NCI-H82 (cell line): ENCODE measurements at regions not wholly inside any gene's neighbourhood (a gene's known extent, or its start where the extent isn't known, plus 50 kb on each side); places are given as distances from the start of the nearest gene placed in this dataset.
"Not testable (repeated sequence)": the region's sequence is repeated elsewhere in the genome, so short reads cannot be mapped to it uniquely, and the experiment has no call there.

Source experiments
- DNase-seq: peaks from one replicate; lab custom pipeline; 2025; lab: John Stamatoyannopoulos, UW

- peak; percentile 9 for DNase-seq
Measured at GRCh38 chr3:62926494-62926893, 51.3 kb upstream of the CADPS start.

- no peak for DNase-seq
Measured at GRCh38 chr3:62928256-62928655, 53.0 kb upstream of the CADPS start.

- no peak for DNase-seq
Measured at GRCh38 chr3:62929771-62930170, 54.6 kb upstream of the CADPS start.

GRCh38 chr3:62935793-62936192, 60.6 kb upstream of the CADPS start:
- no peak for DNase-seq

- DNase-seq, result no peak
Measured at GRCh38 chr3:62936626-62937254, 61.5 kb upstream of the CADPS start.

GRCh38 chr3:62938583-62938982, 63.4 kb upstream of the CADPS start:
- no peak for DNase-seq

GRCh38 chr3:62939707-62940106, 64.5 kb upstream of the CADPS start:
- DNase-seq, result no peak

GRCh38 chr3:62940771-62941563, 65.8 kb upstream of the CADPS start:
- peak; percentile 35 for DNase-seq

GRCh38 chr3:62942227-62942626, 67.0 kb upstream of the CADPS start:
- no peak for DNase-seq

- no peak for DNase-seq
Measured at GRCh38 chr3:62942764-62943163, 67.5 kb upstream of the CADPS start.

GRCh38 chr3:62948921-62949320, 73.7 kb upstream of the CADPS start:
- DNase-seq, result no peak

- DNase-seq, result no peak
Measured at GRCh38 chr3:62950210-62950609, 75.0 kb upstream of the CADPS start.

GRCh38 chr3:62951037-62951613, 75.9 kb upstream of the CADPS start:
- no peak for DNase-seq

- not testable (repeated sequence) for DNase-seq
Measured at GRCh38 chr3:62951880-62952279, 76.7 kb upstream of the CADPS start.

- peak; percentile 65 for DNase-seq
Measured at GRCh38 chr3:62954580-62954979, 79.4 kb upstream of the CADPS start.

GRCh38 chr3:62955126-62955525, 79.9 kb upstream of the CADPS start:
- DNase-seq, result peak; percentile 73

GRCh38 chr3:62956411-62956810, 81.2 kb upstream of the CADPS start:
- DNase-seq, result no peak

GRCh38 chr3:62961874-62962556, 86.8 kb upstream of the CADPS start:
- no peak for DNase-seq

GRCh38 chr3:62962714-62963113, 87.5 kb upstream of the CADPS start:
- no peak for DNase-seq

- no peak for DNase-seq
Measured at GRCh38 chr3:62965311-62965710, 90.1 kb upstream of the CADPS start.

- DNase-seq, result no peak
Measured at GRCh38 chr3:62968128-62968527, 92.9 kb upstream of the CADPS start.

GRCh38 chr3:62970648-62971047, 95.4 kb upstream of the CADPS start:
- no peak for DNase-seq

- no peak for DNase-seq
Measured at GRCh38 chr3:62975566-62975965, 100.3 kb upstream of the CADPS start.
